ENCODE measurements at regions not wholly inside any gene's neighbourhood (a gene's known extent, or its start where the extent isn't known, plus 50 kb on each side); places are given as distances from the start of the nearest gene placed in this dataset.

GRCh38 chr17:63362115-63362514, 84.0 kb downstream of the CYB561 start:
- TF ChIP-seq CTCF (IDR thresholded peaks at IDR 0.05; ENCODE audit: low read depth, low read length) = no peak
- DNase-seq (ENCODE audit: extremely low read depth, low read depth) = no peak

GRCh38 chr17:63364387-63364786, 81.7 kb downstream of the CYB561 start:
- TF ChIP-seq CTCF (IDR thresholded peaks at IDR 0.05; ENCODE audit: low read depth, low read length) = no peak
- DNase-seq (ENCODE audit: extremely low read depth, low read depth) = no peak

- DNase-seq (ENCODE audit: extremely low read depth, low read depth) = no peak
- TF ChIP-seq CTCF (IDR thresholded peaks at IDR 0.05; ENCODE audit: low read depth, low read length) = no peak
Measured at GRCh38 chr17:63364944-63365343, 81.2 kb downstream of the CYB561 start.

GRCh38 chr17:63365366-63366240, 80.5 kb downstream of the CYB561 start:
- no peak for TF ChIP-seq CTCF (IDR thresholded peaks at IDR 0.05; ENCODE audit: low read depth, low read length)
- no peak for DNase-seq (ENCODE audit: extremely low read depth, low read depth)

GRCh38 chr17:63366241-63366566, 79.9 kb downstream of the CYB561 start:
- DNase-seq (ENCODE audit: extremely low read depth, low read depth) = no peak
- no peak for TF ChIP-seq CTCF (IDR thresholded peaks at IDR 0.05; ENCODE audit: low read depth, low read length)

- TF ChIP-seq CTCF (IDR thresholded peaks at IDR 0.05; ENCODE audit: low read depth, low read length) = no peak
- no peak for DNase-seq (ENCODE audit: extremely low read depth, low read depth)
Measured at GRCh38 chr17:63369233-63369632, 76.9 kb downstream of the CYB561 start.

GRCh38 chr17:63370696-63371095, 75.4 kb downstream of the CYB561 start:
- DNase-seq (ENCODE audit: extremely low read depth, low read depth) = no peak
- TF ChIP-seq CTCF (IDR thresholded peaks at IDR 0.05; ENCODE audit: low read depth, low read length) = no peak

Measured in AG09319 (cell line).